Stimulated activated CD8-positive, alpha-beta memory T cell treated with anti-CD3 and anti-CD28 coated beads, Interleukin-7, amount 100 ng/mL, for 4 hours (primary cell): ENCODE measurements at regions not wholly inside any gene's neighbourhood (a gene's known extent, or its start where the extent isn't known, plus 50 kb on each side); places are given as distances from the start of the nearest gene placed in this dataset.
"Not testable (repeated sequence)": the region's sequence is repeated elsewhere in the genome, so short reads cannot be mapped to it uniquely, and the experiment has no call there.

Experiments used
- DNase-seq, 2 donors: peaks; one replicate each; pipeline ENCODE4 v3.0.0-alpha.2; 2020; ENCODE audit warnings: low read depth in 2 of 2

- DNase-seq: no peak
These were observed 139.8 kb downstream of the ARRDC3 start for GRCh38 chr5:91243286-91243685.

GRCh38 chr5:91241460-91241859 lies 141.7 kb downstream of the ARRDC3 start:
- not testable (repeated sequence) for DNase-seq

DNA sequence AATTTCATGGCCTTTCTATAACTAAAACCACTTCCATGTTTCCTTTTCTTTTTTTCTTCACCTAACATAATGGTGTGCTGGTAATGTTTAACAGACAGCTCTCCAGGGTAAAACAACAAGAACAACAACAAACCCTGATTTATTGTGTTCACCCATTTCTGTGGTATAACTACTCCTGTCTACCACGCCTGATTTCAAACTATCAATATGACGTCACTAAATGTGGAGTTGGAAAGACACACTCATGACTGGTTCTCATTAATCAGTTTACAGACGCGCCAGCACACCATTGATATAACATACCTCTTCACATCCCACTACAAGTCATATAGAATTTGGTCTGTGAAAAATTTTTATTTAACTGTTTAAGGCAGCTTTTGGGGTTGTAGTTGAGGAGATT lies 142.9 kb downstream of the ARRDC3 start:
- no peak for DNase-seq

- no peak for DNase-seq
These were observed 147.8 kb downstream of the ARRDC3 start for GRCh38 chr5:91235271-91235694.

DNA sequence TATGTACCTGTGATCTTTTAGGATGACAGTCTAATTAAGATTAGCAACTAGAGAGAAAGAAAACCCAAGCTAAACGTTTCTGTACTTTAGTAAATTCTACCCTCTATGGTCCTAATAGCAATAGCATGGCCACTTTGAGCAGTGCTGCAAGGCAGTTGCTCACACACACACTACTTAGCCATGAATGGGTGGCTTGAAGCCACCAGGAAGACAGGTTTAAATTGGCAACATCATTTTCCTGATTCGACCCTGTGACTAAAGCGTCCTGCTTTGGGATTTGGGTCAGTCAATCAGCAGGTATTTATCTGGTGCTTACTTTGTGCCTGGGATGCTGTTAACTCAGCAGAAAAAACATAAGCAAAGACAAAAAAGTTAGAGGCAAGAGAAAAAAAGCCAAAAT lies 150.6 kb downstream of the ARRDC3 start:
- DNase-seq: no peak

GRCh38 chr5:91229031-91229727 lies 153.9 kb downstream of the ARRDC3 start:
- no peak for DNase-seq

GRCh38 chr5:91228188-91228587 lies 154.9 kb downstream of the ARRDC3 start:
- no peak for DNase-seq

DNA sequence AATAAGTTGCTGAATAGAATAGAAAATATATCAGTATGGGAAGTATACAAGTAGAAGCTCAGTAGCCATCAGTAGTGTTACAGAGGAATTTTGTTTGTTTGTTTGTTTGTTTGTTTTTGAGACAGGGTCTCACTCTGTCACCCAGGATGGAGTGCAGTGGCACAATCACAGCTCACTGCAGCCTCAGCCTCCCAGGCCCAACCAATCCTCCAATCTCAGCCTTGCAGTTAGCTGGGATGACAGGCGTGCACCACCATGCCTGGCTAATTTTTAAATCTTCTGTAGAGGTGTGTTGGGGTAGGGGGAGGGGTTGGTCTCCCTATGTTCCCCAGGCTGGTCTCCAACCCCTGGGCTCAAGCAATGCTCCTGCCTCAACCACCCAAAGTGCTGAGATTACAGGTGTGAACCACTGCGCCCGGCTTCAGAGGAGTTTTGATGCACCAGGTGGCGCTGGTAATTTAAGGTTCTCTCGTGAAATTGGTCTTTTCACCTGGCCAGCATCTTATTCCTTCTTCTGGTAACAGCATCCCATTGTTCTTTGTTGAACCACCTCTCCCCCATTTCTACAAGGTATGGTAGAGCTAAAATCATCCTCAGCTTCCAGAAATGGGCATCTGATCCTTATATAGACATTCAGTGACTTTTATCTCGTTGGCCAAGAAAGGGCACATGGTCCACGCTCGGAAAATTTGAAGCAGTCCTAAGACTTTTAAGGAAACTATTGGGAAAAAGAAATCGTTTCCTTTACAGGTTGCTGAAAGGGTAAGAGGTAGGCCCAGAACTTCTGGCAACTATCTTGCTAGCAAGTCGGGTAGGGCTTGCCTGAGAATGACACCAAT lies 157.1 kb downstream of the ARRDC3 start:
- DNase-seq: peak; percentile 30 to 43

GRCh38 chr5:91224969-91225368 lies 158.1 kb downstream of the ARRDC3 start:
- DNase-seq: no peak

DNA sequence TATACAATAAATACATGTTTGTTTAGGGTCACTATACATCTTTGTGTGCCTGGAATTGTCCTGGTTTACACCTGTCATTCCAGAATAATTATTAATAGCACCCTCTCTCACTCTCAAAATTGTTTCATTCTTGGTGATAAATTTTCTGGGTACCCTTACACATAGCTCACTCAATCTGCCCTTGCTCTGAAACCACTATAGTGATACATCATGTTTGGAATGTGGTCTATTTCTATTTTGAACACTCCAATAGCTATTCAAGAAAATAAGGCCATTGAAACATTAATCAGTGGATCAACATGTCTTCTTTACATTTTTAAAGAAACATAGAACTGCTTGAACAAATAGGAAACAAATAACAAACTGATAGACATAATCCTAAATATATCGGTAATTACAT lies 158.7 kb downstream of the ARRDC3 start:
- no peak for DNase-seq

- DNase-seq: no peak
These were observed 159.2 kb downstream of the ARRDC3 start for GRCh38 chr5:91223886-91224285.

DNA sequence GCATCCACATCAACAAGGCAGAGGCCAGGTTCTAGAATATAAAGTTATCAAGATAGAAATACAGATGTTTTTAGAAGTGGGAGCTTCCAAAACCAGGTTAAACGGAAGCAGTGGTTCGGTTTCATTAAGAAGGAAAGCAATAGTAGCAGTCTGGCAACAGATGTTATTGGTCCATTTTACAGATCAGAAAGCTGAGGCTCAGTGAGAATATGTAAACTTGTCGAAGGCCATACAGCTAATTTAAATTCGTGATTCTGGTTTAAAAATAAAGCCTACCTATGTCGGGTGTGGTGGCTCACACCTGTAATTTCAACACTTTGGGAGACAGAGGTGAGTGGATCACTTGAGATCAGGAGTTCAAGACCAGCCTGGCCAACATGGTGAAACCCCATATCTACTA lies 160.6 kb downstream of the ARRDC3 start:
- no peak for DNase-seq

- DNase-seq: no peak
These were observed 161.2 kb downstream of the ARRDC3 start for GRCh38 chr5:91221917-91222316.

DNA sequence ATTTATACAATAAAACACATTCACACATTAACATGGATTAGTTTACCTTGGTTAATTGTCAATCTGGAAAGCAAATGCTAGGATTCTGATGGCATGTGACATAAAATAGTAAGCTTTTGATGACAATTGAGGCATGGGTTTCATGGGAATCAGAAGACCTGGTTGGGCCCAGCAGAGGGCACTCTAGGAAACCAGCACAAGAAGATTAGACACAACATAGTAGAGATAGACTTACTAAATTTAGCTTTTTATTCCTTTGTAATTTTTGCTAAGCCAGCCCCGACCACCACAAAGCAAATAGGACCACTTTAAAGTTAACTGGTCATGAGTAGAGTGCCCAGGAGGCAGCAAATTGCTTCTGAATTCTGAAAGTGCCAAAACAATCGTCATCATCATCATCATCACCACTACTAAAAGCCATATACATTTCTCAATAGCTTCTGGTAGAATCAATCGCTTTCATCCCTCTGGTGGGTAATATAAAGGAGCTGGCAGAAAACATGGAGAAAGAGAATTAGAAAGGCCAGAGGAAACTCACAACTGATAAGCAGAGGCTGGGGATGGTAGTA lies 163.2 kb downstream of the ARRDC3 start:
- DNase-seq: no peak

DNA sequence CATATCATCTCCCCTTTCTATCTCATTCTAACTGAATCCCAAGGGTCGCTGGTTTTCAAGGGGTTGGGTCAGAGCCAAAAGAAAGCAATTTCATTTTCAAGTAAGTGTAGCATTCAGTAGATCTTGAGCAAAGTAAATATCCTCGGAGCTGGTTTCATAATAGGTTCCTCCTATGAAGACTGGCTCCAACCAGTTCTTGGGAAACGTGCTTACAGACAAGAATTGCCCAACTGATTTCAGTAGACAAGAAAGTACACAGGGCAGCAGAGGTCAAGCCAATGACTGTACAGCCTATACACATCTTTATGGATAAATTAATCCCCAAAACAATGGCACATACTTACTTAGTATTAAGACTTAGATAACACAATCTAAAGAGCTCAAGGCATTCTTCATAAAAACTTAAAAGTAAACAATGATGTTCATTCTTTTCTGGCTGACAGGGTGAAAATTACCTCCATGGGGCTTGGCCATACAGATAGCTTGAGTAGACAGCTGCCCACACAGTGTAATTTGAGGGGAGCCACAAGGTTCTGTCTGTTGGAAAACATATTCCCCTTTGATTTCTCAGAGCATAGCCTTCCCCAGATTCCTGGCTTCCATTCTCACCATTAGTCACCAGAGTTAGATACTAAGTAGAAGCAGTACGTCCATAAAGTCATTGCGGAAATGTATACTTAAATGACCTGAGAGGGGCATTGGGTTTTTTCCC lies 163.9 kb downstream of the ARRDC3 start:
- no peak for DNase-seq

- no peak for DNase-seq
These were observed 165.3 kb downstream of the ARRDC3 start for GRCh38 chr5:91217859-91218258.

- no peak for DNase-seq
These were observed 168.5 kb downstream of the ARRDC3 start for GRCh38 chr5:91214571-91214970.
